Astrocyte of the cerebellum (primary cell): ENCODE measurements at regions not wholly inside any gene's neighbourhood (a gene's known extent, or its start where the extent isn't known, plus 50 kb on each side); places are given as distances from the start of the nearest gene placed in this dataset.

Source experiments
- DNase-seq: peaks from one replicate; pipeline ENCODE4 v3.0.0-alpha.2; 2011; ENCODE audit warnings: low read depth
- H3K4me3 ChIP-seq: 2 replicates; pipeline ENCODE4 v1.5.1; 2011; ENCODE audit warnings: mild to moderate bottlenecking, low read depth, low read length, moderate library complexity
- CTCF ChIP-seq: IDR thresholded peaks from 2 replicates; pipeline ENCODE4 v1.5.1; 2012; ENCODE audit warnings: low read length, low read depth, moderate library complexity, mild to moderate bottlenecking; ENCODE audit errors: missing control alignments
- in situ Hi-C: cut with HindIII; loops from 2 replicates; pipeline ENCODE4 v1.10.0; 2017; ENCODE audit warnings: low sequenced_read_pairs

- no peak overlapping the region for H3K4me3 ChIP-seq
- no peak for TF ChIP-seq CTCF
- DNase-seq, result no peak
- in situ Hi-C loops, result no loop called here
Observed at GRCh38 chr4:173696551-173696950, 166.5 kb upstream of the HAND2 start.

GRCh38 chr4:173696011-173696410 lies 166.0 kb upstream of the HAND2 start:
- in situ Hi-C loops, result no loop called here
- TF ChIP-seq CTCF, result no peak
- H3K4me3 ChIP-seq, result no peak overlapping the region
- DNase-seq, result no peak

GRCh38 chr4:173685831-173686210 lies 155.8 kb upstream of the HAND2 start:
- DNase-seq, result no peak
- TF ChIP-seq CTCF, result no peak
- in situ Hi-C loops, result no loop called here
- H3K4me3 ChIP-seq, result no peak overlapping the region

- no peak overlapping the region for H3K4me3 ChIP-seq
- in situ Hi-C loops, result no loop called here
- TF ChIP-seq CTCF, result no peak
- no peak for DNase-seq
Observed at GRCh38 chr4:173685165-173685830, 155.3 kb upstream of the HAND2 start.

- no peak for TF ChIP-seq CTCF
- H3K4me3 ChIP-seq, result no peak overlapping the region
- in situ Hi-C loops, result no loop called here
- DNase-seq, result no peak
Observed at GRCh38 chr4:173684223-173684622, 154.2 kb upstream of the HAND2 start.

GRCh38 chr4:173682609-173683008 lies 152.6 kb upstream of the HAND2 start:
- no peak for TF ChIP-seq CTCF
- in situ Hi-C loops, result no loop called here
- H3K4me3 ChIP-seq, result no peak overlapping the region
- no peak for DNase-seq
